IPS-15b (cell line): ENCODE measurements at regions not wholly inside any gene's neighbourhood (a gene's known extent, or its start where the extent isn't known, plus 50 kb on each side); places are given as distances from the start of the nearest gene placed in this dataset.

Experiments used
- H3K27me3 ChIP-seq: one replicate; pipeline ENCODE4 v1.6.1; 2013; ENCODE audit warnings: low read length; ENCODE audit not compliant: control insufficient read depth, insufficient read depth
- H3K36me3 ChIP-seq: one replicate; pipeline ENCODE4 v1.6.1; 2013; ENCODE audit warnings: low read length; ENCODE audit not compliant: control insufficient read depth, insufficient read depth
- H3K4me1 ChIP-seq: one replicate; pipeline ENCODE4 v1.6.1; 2013; ENCODE audit warnings: mild to moderate bottlenecking, low read length; ENCODE audit not compliant: control insufficient read depth, insufficient read depth
- H3K4me3 ChIP-seq: one replicate; pipeline ENCODE4 v1.5.1; 2013; ENCODE audit warnings: low read depth, low read length
- H3K9ac ChIP-seq: one replicate; pipeline ENCODE4 v1.6.1; 2013; ENCODE audit warnings: low read depth, mild to moderate bottlenecking, low read length
- H3K9me3 ChIP-seq: one replicate; pipeline ENCODE4 v1.6.1; 2013; ENCODE audit warnings: mild to moderate bottlenecking, low read length; ENCODE audit not compliant: control insufficient read depth, insufficient read depth

- H3K4me3 ChIP-seq = no peak overlapping the region
- no peaks in the 10 kb centered on the region for H3K4me1 ChIP-seq
- no peaks in the 10 kb centered on the region for H3K27me3 ChIP-seq
- H3K9me3 ChIP-seq = no peaks in the 10 kb centered on the region
- no peaks in the 10 kb centered on the region for H3K36me3 ChIP-seq
- H3K9ac ChIP-seq = no peak overlapping the region
These were observed 305.4 kb downstream of the KLF12 start for GRCh38 chr13:73828811-73829210.

- Histone ChIP-seq H3K36me3 (no peaks in the 10 kb centered on the region), H3K9me3 (no peaks in the 10 kb centered on the region), H3K4me3 (no peak overlapping the region), H3K27me3 (no peaks in the 10 kb centered on the region), H3K9ac (no peak overlapping the region), H3K4me1 (no peaks in the 10 kb centered on the region)
These were observed 306.8 kb downstream of the KLF12 start for GRCh38 chr13:73827434-73827833.

- H3K36me3 ChIP-seq = no peaks in the 10 kb centered on the region
- no peaks in the 10 kb centered on the region for H3K4me1 ChIP-seq
- no peaks in the 10 kb centered on the region for H3K27me3 ChIP-seq
- no peaks in the 10 kb centered on the region for H3K9me3 ChIP-seq
- H3K9ac ChIP-seq = no peak overlapping the region
- no peak overlapping the region for H3K4me3 ChIP-seq
These were observed 309.1 kb downstream of the KLF12 start for GRCh38 chr13:73825143-73825542.

GRCh38 chr13:73822668-73823592, 311.3 kb downstream of the KLF12 start:
- Histone ChIP-seq H3K27me3 (no peaks in the 10 kb centered on the region), H3K9me3 (no peaks in the 10 kb centered on the region), H3K4me1 (no peaks in the 10 kb centered on the region), H3K9ac (no peak overlapping the region), H3K4me3 (no peak overlapping the region), H3K36me3 (no peaks in the 10 kb centered on the region)

GRCh38 chr13:73820688-73821087, 313.5 kb downstream of the KLF12 start:
- Histone ChIP-seq H3K9ac (no peak overlapping the region), H3K4me3 (no peak overlapping the region), H3K9me3 (no peaks in the 10 kb centered on the region), H3K27me3 (no peaks in the 10 kb centered on the region), H3K4me1 (no peaks in the 10 kb centered on the region), H3K36me3 (no peaks in the 10 kb centered on the region)

GRCh38 chr13:73820285-73820684, 313.9 kb downstream of the KLF12 start:
- no peak overlapping the region for H3K4me3 ChIP-seq
- H3K4me1 ChIP-seq = no peaks in the 10 kb centered on the region
- no peaks in the 10 kb centered on the region for H3K27me3 ChIP-seq

GRCh38 chr13:73819711-73820110, 314.5 kb downstream of the KLF12 start:
- H3K27me3 ChIP-seq = no peaks in the 10 kb centered on the region
- no peaks in the 10 kb centered on the region for H3K36me3 ChIP-seq
- no peaks in the 10 kb centered on the region for H3K9me3 ChIP-seq
- no peaks in the 10 kb centered on the region for H3K4me1 ChIP-seq
- H3K4me3 ChIP-seq = no peak overlapping the region
- H3K9ac ChIP-seq = no peak overlapping the region

More at GRCh38 chr13:73820285-73820684, 313.9 kb downstream of the KLF12 start:
- Histone ChIP-seq H3K9ac (no peak overlapping the region), H3K36me3 (no peaks in the 10 kb centered on the region), H3K9me3 (no peaks in the 10 kb centered on the region)

GRCh38 chr13:73816702-73817101, 317.5 kb downstream of the KLF12 start:
- H3K4me1 ChIP-seq = no peaks in the 10 kb centered on the region
- no peak overlapping the region for H3K4me3 ChIP-seq
- H3K27me3 ChIP-seq = no peaks in the 10 kb centered on the region
- no peak overlapping the region for H3K9ac ChIP-seq
- H3K36me3 ChIP-seq = no peaks in the 10 kb centered on the region
- no peaks in the 10 kb centered on the region for H3K9me3 ChIP-seq

GRCh38 chr13:73815796-73816195, 318.4 kb downstream of the KLF12 start:
- Histone ChIP-seq H3K9ac (no peak overlapping the region), H3K9me3 (no peaks in the 10 kb centered on the region), H3K27me3 (no peaks in the 10 kb centered on the region), H3K36me3 (no peaks in the 10 kb centered on the region), H3K4me3 (no peak overlapping the region), H3K4me1 (no peaks in the 10 kb centered on the region)

- no peaks in the 10 kb centered on the region for H3K9me3 ChIP-seq
- H3K9ac ChIP-seq = no peak overlapping the region
- no peak overlapping the region for H3K4me3 ChIP-seq
- H3K4me1 ChIP-seq = no peaks in the 10 kb centered on the region
- no peaks in the 10 kb centered on the region for H3K27me3 ChIP-seq
- no peaks in the 10 kb centered on the region for H3K36me3 ChIP-seq
These were observed 323.6 kb downstream of the KLF12 start for GRCh38 chr13:73810647-73811046.

GRCh38 chr13:73809561-73809960, 324.6 kb downstream of the KLF12 start:
- H3K9me3 ChIP-seq = no peaks in the 10 kb centered on the region
- H3K27me3 ChIP-seq = no peaks in the 10 kb centered on the region
- no peak overlapping the region for H3K9ac ChIP-seq
- no peak overlapping the region for H3K4me3 ChIP-seq
- H3K36me3 ChIP-seq = no peaks in the 10 kb centered on the region
- H3K4me1 ChIP-seq = no peaks in the 10 kb centered on the region

GRCh38 chr13:73808318-73808717, 325.9 kb downstream of the KLF12 start:
- Histone ChIP-seq H3K9me3 (no peaks in the 10 kb centered on the region), H3K4me1 (no peaks in the 10 kb centered on the region), H3K9ac (no peak overlapping the region), H3K4me3 (no peak overlapping the region), H3K36me3 (no peaks in the 10 kb centered on the region), H3K27me3 (no peaks in the 10 kb centered on the region)
